ENCODE measurements at regions not wholly inside any gene's neighbourhood (a gene's known extent, or its start where the extent isn't known, plus 50 kb on each side); places are given as distances from the start of the nearest gene placed in this dataset.

- no peak for DNase-seq
These were observed 457.6 kb upstream of the RGS6 start for GRCh38 chr14:71474301-71475265.

GRCh38 chr14:71475916-71476315 is 456.3 kb upstream of the RGS6 start:
- DNase-seq, result no peak

GRCh38 chr14:71478542-71478941 is 453.7 kb upstream of the RGS6 start:
- no peak for DNase-seq

GRCh38 chr14:71481021-71481654 is 451.1 kb upstream of the RGS6 start:
- DNase-seq, result no peak

GRCh38 chr14:71482671-71483070 is 449.6 kb upstream of the RGS6 start:
- DNase-seq, result no peak

GRCh38 chr14:71483154-71483553 is 449.1 kb upstream of the RGS6 start:
- DNase-seq, result no peak

GRCh38 chr14:71485833-71486232 is 446.4 kb upstream of the RGS6 start:
- DNase-seq, result no peak

GRCh38 chr14:71486279-71486678 is 445.9 kb upstream of the RGS6 start:
- DNase-seq, result no peak

GRCh38 chr14:71487449-71487848 is 444.8 kb upstream of the RGS6 start:
- no peak for DNase-seq

GRCh38 chr14:71487941-71488340 is 444.3 kb upstream of the RGS6 start:
- DNase-seq, result no peak

GRCh38 chr14:71488703-71489191 is 443.5 kb upstream of the RGS6 start:
- DNase-seq, result no peak

GRCh38 chr14:71489742-71490141 is 442.5 kb upstream of the RGS6 start:
- DNase-seq, result no peak

- no peak for DNase-seq
These were observed 440.3 kb upstream of the RGS6 start for GRCh38 chr14:71491931-71492330.

- no peak for DNase-seq
These were observed 439.9 kb upstream of the RGS6 start for GRCh38 chr14:71492346-71492745.

GRCh38 chr14:71497645-71498086 is 434.6 kb upstream of the RGS6 start:
- DNase-seq, result no peak

GRCh38 chr14:71498212-71498611 is 434.0 kb upstream of the RGS6 start:
- DNase-seq, result no peak

GRCh38 chr14:71499018-71499417 is 433.2 kb upstream of the RGS6 start:
- DNase-seq, result no peak

GRCh38 chr14:71507681-71508080 is 424.5 kb upstream of the RGS6 start:
- no peak for DNase-seq

GRCh38 chr14:71508901-71509300 is 423.3 kb upstream of the RGS6 start:
- no peak for DNase-seq

- no peak for DNase-seq
These were observed 421.1 kb upstream of the RGS6 start for GRCh38 chr14:71511152-71511551.

- DNase-seq, result no peak
These were observed 417.0 kb upstream of the RGS6 start for GRCh38 chr14:71514941-71515919.

- DNase-seq, result no peak
These were observed 410.7 kb upstream of the RGS6 start for GRCh38 chr14:71521238-71522135.

Data from activated gamma-delta T cell treated with Interleukin-2 at 50 U/mL for 16 hours (primary cell).